ENCODE measurements at regions not wholly inside any gene's neighbourhood (a gene's known extent, or its start where the extent isn't known, plus 50 kb on each side); places are given as distances from the start of the nearest gene placed in this dataset.

DNA sequence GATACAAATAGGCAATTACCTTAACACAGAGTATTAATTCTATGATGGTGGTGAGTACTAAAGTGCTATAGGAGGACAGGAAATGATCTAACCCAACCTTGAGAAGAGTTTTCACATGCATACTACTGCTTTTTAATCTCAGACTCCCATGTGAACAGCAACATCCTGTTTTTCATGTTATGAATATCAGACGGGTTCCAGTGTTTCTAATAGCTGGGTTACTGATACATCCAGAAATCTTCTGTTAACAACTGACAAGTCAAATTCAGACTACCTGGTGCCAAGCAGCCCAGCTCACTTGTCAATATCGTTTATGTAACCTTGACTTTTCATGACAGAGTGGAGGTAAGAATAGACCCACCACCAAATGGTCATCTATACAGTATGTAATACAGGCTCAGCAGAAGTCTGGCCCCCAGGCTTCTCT, 220.2 kb upstream of the COL8A1 start:
- ChIA-PET CTCF (ENCODE audit: low intra/inter-chr PET ratio, low total read pairs) (no interaction called here), POLR2A (no interaction called here)
- FAIRE-seq (no peak), ATAC-seq (no peak), DNase-seq (ENCODE audit: low spot score) (no peak)
- Histone ChIP-seq H3K9ac (ENCODE audit: insufficient read depth, low read depth, low read length) (no peak overlapping the region), H4K20me1 (ENCODE audit: insufficient read depth, low read length) (no peaks in the 10 kb centered on the region), H3K4me3 (replicated peaks in 1 of 3; ENCODE audit: insufficient read depth in 1 of 3, low read depth in 2 of 3, low read length in 3 of 3) (no peak overlapping the region), H3K9me3 (ENCODE audit: low read length) (no peaks in the 10 kb centered on the region), H2AFZ (ENCODE audit: low read length) (no peak overlapping the region), H3K79me2 (ENCODE audit: insufficient read depth, low read length) (no peaks in the 10 kb centered on the region), H3K36me3 (replicated peaks in 1 of 2; ENCODE audit: control insufficient read depth in 1 of 2, insufficient read depth in 2 of 2, low read length in 2 of 2) (no peaks in the 10 kb centered on the region), H3K4me2 (ENCODE audit: low read depth, low read length) (no peak overlapping the region), H3K27ac (ENCODE audit: extremely low read length, insufficient read depth, low read length) (no peak overlapping the region), H3K4me1 (ENCODE audit: insufficient read depth, low read length) (no peaks in the 10 kb centered on the region), H3K27me3 (ENCODE audit: control insufficient read depth in 1 of 2, insufficient read depth in 2 of 2, low read length in 2 of 2) (no peaks in the 10 kb centered on the region)
- in situ Hi-C loops (cut with HindIII; ENCODE audit: extremely low pct_ligation_motif_present, low pct_unique_long_range_greater_than_20kb) (no loop called here), intact Hi-C loops (cut with micrococcal nuclease; ENCODE audit: unreplicated experiment) (no loop called here)
- WGBS (ENCODE audit: low lambda C conversion rate): 0% methylated on average over 2 of the region's 2 CpGs
- TF ChIP-seq, protein P1, sequence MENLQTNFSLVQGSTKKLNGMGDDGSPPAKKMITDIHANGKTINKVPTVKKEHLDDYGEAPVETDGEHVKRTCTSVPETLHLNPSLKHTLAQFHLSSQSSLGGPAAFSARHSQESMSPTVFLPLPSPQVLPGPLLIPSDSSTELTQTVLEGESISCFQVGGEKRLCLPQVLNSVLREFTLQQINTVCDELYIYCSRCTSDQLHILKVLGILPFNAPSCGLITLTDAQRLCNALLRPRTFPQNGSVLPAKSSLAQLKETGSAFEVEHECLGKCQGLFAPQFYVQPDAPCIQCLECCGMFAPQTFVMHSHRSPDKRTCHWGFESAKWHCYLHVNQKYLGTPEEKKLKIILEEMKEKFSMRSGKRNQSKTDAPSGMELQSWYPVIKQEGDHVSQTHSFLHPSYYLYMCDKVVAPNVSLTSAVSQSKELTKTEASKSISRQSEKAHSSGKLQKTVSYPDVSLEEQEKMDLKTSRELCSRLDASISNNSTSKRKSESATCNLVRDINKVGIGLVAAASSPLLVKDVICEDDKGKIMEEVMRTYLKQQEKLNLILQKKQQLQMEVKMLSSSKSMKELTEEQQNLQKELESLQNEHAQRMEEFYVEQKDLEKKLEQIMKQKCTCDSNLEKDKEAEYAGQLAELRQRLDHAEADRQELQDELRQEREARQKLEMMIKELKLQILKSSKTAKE (CRISPR knock-in tag; IDR thresholded peaks at IDR 0.05; ENCODE audit: borderline replicate concordance): no peak
- TF ChIP-seq, protein P2, sequence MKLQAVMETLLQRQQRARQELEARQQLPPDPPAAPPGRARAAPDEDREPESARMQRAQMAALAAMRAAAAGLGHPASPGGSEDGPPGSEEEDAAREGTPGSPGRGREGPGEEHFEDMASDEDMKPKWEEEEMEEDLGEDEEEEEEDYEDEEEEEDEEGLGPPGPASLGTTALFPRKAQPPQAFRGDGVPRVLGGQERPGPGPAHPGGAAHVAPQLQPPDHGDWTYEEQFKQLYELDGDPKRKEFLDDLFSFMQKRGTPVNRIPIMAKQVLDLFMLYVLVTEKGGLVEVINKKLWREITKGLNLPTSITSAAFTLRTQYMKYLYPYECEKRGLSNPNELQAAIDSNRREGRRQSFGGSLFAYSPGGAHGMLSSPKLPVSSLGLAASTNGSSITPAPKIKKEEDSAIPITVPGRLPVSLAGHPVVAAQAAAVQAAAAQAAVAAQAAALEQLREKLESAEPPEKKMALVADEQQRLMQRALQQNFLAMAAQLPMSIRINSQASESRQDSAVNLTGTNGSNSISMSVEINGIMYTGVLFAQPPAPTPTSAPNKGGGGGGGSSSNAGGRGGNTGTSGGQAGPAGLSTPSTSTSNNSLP (IDR thresholded peaks at IDR 0.05; ENCODE audit: low read depth, low read length): no peak
- TF ChIP-seq MAFK (conservative IDR thresholded peaks at IDR 0.05 in 1 of 2, IDR thresholded peaks at IDR 0.05 in 1 of 2; ENCODE audit: low read length in 2 of 2) (no peak), ADNP (CRISPR knock-in tag; IDR thresholded peaks at IDR 0.05) (no peak), KLF6 (CRISPR knock-in tag; IDR thresholded peaks at IDR 0.05) (no peak)
- BruUV-seq (replicated peaks): no TSS peak

DNA sequence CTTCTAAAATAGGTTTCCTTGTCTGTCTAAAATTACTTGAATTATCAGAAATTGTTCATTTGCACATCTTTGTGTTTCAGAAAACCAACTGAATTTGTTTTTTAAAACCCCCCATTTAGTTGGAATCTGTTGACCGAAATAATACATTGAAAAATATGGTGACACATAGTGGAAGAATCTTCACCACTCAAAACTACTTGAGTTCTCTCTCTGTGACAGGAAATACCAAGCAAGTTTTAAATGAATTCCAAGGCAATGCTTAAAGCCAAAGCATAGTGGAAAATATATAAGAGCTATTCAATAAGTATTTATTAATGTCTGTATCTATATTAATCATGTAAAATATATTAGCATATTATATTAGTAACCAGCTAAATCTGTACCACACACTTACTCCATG, 224.9 kb upstream of the COL8A1 start:
- Histone ChIP-seq H3K27ac (ENCODE audit: extremely low read length, insufficient read depth, low read length) (no peak overlapping the region), H4K20me1 (ENCODE audit: insufficient read depth, low read length) (no peaks in the 10 kb centered on the region), H3K4me1 (ENCODE audit: insufficient read depth, low read length) (no peaks in the 10 kb centered on the region), H3K79me2 (ENCODE audit: insufficient read depth, low read length) (no peaks in the 10 kb centered on the region), H3K27me3 (ENCODE audit: control insufficient read depth in 1 of 2, insufficient read depth in 2 of 2, low read length in 2 of 2) (no peaks in the 10 kb centered on the region), H3K9me3 (ENCODE audit: low read length) (no peaks in the 10 kb centered on the region), H3K9ac (ENCODE audit: insufficient read depth, low read depth, low read length) (no peak overlapping the region), H3K4me3 (replicated peaks in 1 of 3; ENCODE audit: insufficient read depth in 1 of 3, low read depth in 2 of 3, low read length in 3 of 3) (no peak overlapping the region), H3K36me3 (replicated peaks in 1 of 2; ENCODE audit: control insufficient read depth in 1 of 2, insufficient read depth in 2 of 2, low read length in 2 of 2) (no peaks in the 10 kb centered on the region), H3K4me2 (ENCODE audit: low read depth, low read length) (no peak overlapping the region), H2AFZ (ENCODE audit: low read length) (no peak overlapping the region)
- 0% methylated on average over 1 of the region's 1 CpG for WGBS (ENCODE audit: low lambda C conversion rate)
- intact Hi-C loops (cut with micrococcal nuclease; ENCODE audit: unreplicated experiment) (no loop called here), in situ Hi-C loops (cut with HindIII; ENCODE audit: extremely low pct_ligation_motif_present, low pct_unique_long_range_greater_than_20kb) (no loop called here)
- DNase-seq (ENCODE audit: low spot score) (no peak), FAIRE-seq (no peak), ATAC-seq (no peak)
- ChIA-PET POLR2A (no interaction called here), CTCF (ENCODE audit: low intra/inter-chr PET ratio, low total read pairs) (no interaction called here)
- BruUV-seq (replicated peaks): no TSS peak
- no peak for TF ChIP-seq PAWR (CRISPR knock-in tag; IDR thresholded peaks at IDR 0.05; ENCODE audit: borderline replicate concordance)
- TF ChIP-seq MAZ (IDR thresholded peaks at IDR 0.05; ENCODE audit: borderline replicate concordance, low read depth, low read length): no peak
- TF ChIP-seq MAZ (CRISPR knock-in tag; IDR thresholded peaks at IDR 0.05; ENCODE audit: low read depth): no peak
- TF ChIP-seq, protein P3, sequence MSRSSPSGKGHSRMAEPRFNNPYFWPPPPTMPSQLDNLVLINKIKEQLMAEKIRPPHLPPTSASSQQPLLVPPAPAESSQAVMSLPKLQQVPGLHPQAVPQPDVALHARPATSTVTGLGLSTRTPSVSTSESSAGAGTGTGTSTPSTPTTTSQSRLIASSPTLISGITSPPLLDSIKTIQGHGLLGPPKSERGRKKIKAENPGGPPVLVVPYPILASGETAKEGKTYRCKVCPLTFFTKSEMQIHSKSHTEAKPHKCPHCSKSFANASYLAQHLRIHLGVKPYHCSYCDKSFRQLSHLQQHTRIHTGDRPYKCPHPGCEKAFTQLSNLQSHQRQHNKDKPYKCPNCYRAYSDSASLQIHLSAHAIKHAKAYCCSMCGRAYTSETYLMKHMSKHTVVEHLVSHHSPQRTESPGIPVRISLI (CRISPR knock-in tag; IDR thresholded peaks at IDR 0.05; ENCODE audit: borderline replicate concordance): no peak
- TF ChIP-seq, protein P4, sequence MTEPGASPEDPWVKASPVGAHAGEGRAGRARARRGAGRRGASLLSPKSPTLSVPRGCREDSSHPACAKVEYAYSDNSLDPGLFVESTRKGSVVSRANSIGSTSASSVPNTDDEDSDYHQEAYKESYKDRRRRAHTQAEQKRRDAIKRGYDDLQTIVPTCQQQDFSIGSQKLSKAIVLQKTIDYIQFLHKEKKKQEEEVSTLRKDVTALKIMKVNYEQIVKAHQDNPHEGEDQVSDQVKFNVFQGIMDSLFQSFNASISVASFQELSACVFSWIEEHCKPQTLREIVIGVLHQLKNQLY (CRISPR knock-in tag; IDR thresholded peaks at IDR 0.05): no peak
- no peak for TF ChIP-seq NFE2L2 (IDR thresholded peaks at IDR 0.05; ENCODE audit: low read length)
- TF ChIP-seq ELF1 (CRISPR knock-in tag; IDR thresholded peaks at IDR 0.05): no peak
- TF ChIP-seq BRD4 (CRISPR knock-in tag; IDR thresholded peaks at IDR 0.05): no peak
- TF ChIP-seq ZNF720 (CRISPR knock-in tag; IDR thresholded peaks at IDR 0.05): no peak
- no peak for TF ChIP-seq ESRRA (CRISPR knock-in tag; IDR thresholded peaks at IDR 0.05; ENCODE audit: low read depth)

Data from HepG2 (cell line).